HG03439 (cell line): ENCODE measurements at regions not wholly inside any gene's neighbourhood (a gene's known extent, or its start where the extent isn't known, plus 50 kb on each side); places are given as distances from the start of the nearest gene placed in this dataset.

Experiments used
- ATAC-seq: cut with Tn5 transposase; IDR thresholded peaks from one replicate; pipeline ENCODE4 v1.9.1; 2021; ENCODE audit warnings: mild to moderate bottlenecking, moderate library complexity; ENCODE audit not compliant: unreplicated experiment

GRCh38 chr22:47270463-47271135, 508.1 kb downstream of the TBC1D22A start:
- ATAC-seq = no peak

DNA sequence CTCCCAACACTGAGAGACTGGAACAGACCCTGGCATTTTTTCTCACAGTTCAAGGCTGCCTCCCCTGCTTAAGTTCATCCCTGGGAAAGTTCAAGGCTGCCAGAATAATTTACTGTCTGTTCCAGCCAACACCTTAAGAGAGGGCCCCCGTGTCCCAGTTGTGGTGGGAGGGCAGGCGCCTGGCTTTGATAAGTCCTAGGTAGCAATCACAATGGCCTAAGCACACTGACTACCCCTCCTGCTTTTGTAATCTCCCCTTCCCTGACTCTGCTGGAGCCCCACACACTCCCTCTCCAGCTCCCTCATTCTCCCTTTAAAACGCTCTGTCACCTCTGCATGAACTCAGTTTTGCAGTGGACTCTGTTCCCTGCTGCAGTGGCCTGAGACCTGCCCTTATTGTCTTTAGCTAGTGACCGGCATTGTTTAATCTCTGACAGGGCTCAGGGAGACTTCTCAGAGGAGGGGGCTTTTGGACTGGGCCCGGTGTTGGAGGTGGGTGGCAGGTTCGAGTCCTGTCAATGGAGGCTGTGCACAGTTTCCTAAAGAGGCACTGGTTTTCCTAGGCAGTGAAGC, 507.2 kb downstream of the TBC1D22A start:
- no peak for ATAC-seq

GRCh38 chr22:47267513-47268282, 505.2 kb downstream of the TBC1D22A start:
- no peak for ATAC-seq

DNA sequence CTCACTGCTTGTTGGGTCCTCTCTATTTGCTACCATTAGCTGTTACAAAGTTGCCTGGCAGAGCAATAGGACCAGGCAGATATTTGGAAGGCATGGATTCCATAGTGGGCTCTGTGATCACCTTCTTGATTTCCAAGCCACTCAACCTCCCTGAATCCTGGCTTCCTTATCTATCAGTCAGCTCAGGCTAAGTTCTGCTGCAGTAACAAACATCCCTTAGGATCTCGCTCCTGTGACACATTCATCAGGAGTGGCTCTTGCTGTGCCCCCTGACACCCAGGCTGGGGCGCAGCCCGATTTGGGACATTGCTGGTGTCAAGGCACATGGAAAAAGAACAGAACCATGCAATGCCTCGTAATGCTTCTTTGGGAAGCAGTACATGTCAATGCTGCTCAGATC, 503.9 kb downstream of the TBC1D22A start:
- no peak for ATAC-seq

DNA sequence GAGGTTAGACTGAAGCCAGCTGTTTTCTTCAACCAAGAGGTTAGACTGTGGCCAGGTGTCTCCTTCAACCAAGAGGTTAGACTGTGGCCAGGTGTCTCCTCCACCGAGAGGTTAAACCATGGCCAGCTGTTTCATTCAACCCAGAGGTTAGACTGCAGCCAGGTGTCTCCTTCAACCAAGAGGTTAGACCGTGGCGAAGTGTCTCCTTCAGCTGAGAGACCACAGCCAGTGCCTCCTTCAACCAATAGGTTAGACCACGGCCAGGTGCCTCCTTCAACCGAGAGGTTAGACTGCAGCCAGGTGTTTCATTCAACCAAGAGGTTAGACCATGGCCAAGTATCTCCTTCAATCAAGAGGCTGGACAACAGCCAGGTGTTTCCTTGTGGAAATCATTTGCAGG, 498.1 kb downstream of the TBC1D22A start:
- ATAC-seq = no peak

DNA sequence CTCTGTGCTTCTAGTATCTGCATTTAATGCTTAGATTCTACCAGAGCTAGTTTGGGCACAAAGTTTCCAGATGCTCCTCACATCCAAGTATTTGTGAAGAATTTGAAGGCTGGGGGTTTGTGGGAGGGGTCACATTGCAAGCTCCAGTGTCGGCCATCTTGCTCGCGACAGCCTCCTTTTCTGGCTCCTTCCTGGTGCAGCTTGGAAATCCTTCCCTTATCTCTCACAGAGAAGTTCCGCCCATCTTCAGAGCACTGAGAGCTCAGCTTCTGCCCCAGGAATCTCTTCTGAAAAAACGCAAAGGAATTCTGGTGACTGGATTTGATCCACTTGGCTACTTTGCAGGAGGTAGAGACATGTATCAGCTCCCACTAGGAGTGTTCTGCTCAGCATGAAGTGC, 497.5 kb downstream of the TBC1D22A start:
- no peak for ATAC-seq

- ATAC-seq = no peak
Measured at GRCh38 chr22:47259049-47259448, 496.6 kb downstream of the TBC1D22A start.

DNA sequence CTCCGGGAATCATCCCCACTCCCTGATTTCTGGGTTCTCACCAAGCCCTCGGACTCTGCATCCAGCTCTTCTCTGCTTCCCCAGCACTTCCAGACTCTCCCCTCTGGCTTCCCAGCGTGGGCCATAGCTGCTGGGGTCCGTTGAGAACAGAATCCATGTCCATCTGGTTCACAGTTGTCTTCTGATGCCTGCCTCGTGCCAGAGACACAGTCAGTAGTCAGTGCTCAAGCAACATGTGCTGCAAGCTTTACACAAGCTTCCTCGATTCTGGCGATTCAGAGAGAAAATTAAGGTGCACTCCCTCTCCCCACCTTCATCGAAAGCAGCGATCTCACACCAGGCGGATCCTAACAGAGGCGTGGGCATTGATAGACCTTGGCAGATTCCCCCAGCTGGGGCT, 495.5 kb downstream of the TBC1D22A start:
- no peak for ATAC-seq

- no peak for ATAC-seq
Measured at GRCh38 chr22:47257566-47257965, 495.1 kb downstream of the TBC1D22A start.

DNA sequence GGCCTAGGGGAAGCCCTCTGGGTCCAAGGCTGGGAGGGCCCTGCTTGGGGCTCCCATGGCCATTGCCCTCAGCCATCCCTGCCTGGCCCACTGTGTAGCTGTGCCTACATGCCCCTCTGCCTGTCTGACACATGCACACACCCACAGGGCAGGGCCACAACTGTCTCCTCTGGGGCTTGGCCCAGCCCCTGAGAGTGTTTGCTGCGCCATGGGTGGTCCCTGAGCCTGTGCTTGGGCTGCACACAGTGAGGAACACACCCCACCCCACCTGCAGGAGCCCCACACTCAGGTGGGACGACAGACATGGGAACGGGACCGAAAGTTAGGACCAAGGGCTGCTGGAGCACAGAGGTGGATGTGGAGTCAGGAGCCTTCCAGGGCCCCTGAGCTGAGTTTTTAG, 489.5 kb downstream of the TBC1D22A start:
- no peak for ATAC-seq

GRCh38 chr22:47250995-47251765, 488.7 kb downstream of the TBC1D22A start:
- ATAC-seq = no peak

GRCh38 chr22:47249370-47249928, 487.0 kb downstream of the TBC1D22A start:
- ATAC-seq = no peak

GRCh38 chr22:47248925-47249324, 486.5 kb downstream of the TBC1D22A start:
- ATAC-seq = no peak

GRCh38 chr22:47247579-47248240, 485.3 kb downstream of the TBC1D22A start:
- ATAC-seq = no peak

DNA sequence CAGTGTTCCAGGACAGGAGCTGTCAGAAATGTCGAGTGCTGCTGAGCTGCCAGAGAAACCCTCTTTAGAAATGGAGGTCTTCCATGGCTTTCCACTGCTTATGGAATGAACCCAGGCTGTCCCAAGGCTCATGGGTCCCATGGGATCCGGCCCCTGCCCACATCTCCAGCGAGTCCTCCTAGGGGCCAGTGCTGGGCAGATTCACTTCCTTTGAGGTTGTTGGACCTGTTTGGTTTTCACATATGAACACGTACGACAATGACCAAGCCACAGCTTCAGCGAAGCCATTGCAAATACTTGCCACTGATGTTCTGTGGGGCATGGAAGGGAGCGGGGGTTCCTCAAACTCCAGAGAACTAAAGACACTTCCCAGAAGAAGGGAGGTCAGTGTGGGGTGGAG, 483.3 kb downstream of the TBC1D22A start:
- no peak for ATAC-seq

DNA sequence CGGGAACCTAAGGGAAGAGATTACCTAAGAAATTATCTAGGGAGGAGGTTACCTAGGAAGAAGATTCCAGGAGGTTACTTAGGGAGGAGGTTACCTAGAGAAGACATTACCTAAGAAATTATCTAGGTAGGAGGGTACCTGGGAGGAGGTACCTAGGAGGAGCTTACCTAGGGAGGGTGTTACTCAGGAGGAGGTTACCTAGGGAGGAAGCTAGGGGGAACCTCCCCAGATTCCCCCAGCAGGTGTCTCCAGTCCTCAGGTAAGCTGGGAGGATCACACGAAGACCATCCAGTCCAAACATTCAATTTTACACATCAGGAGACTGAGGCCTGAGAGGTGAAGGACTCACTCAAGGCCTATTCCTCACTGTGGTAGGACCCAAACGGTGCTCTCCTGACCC, 482.8 kb downstream of the TBC1D22A start:
- no peak for ATAC-seq

DNA sequence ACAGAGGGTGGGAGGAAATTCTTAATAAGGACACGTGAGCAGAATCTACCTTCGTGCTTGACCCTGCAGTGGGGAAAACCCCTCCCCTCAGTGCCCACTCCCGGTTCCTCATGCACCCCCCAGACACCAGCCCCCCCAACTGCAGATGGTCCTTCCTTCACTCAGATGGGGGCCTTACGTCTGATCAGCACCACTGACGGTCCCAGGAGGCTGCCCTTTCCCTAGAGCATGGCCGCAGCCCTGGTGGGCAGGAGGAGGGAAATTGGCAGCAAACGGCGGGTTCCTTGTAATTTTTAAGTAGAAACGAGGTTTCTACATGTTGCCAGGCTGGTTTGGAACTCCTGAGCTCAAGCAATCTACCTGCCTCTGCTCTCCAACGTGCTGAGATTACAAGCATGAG, 477.7 kb downstream of the TBC1D22A start:
- ATAC-seq = no peak

DNA sequence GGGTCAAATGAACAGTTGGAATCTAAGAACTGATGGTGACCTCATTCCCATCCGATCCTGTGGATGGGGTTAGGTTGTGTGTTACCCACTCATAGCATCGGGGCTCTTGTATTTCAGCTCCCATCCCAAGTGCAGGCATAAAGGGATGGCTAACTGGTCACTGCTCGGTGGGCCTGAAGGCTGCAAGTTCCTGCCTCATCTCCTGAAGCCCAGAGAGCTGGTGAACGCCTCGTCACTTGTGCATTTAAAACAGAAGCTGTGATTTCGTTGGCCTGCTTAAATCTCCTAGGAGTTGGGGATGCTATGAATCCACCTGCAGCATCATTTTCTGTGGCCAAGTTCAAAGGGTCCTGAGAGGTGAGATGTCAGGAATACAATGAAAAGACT, 477.0 kb downstream of the TBC1D22A start:
- ATAC-seq = no peak

DNA sequence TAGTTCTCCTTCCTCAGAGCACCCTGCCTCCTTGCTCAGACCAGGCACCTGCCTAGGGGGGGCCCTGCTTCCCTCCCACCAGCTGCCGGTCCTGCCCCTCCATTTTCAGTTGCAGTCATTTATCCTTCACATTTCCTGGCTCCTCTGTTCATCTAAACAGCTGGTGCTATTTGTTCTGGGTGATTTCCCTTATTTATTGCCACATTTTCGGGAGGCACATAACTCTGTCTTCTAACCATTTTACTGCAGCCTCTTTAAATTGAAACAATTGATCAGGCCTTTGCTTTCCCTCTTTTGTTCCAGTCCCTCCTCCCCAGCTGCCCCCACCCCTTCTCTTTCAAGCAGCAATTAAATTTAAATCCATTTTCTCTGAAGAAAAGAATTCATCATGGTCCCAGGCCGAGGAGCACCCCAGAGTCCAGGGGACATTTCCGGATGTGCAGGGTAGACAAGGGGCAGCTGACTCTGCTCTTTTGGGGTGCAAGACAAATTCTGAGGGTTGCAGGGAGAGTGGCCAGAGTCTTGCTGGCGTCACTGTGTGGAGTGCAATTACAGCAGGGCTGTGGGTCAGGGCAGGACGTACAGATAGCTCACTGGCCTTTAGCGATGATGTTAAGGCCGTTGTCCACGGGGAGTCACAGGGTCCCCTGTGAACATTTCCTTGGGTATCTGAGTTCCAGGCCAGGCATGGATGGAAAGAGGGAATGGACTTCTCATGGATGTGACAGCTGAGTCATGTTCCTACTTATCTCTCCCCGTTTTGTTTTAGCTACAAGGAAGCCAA, 476.4 kb downstream of the TBC1D22A start:
- ATAC-seq = no peak
